CD1c-positive myeloid dendritic cell (primary cell): ENCODE measurements at regions not wholly inside any gene's neighbourhood (a gene's known extent, or its start where the extent isn't known, plus 50 kb on each side); places are given as distances from the start of the nearest gene placed in this dataset.
"Not testable (repeated sequence)": the region's sequence is repeated elsewhere in the genome, so short reads cannot be mapped to it uniquely, and the experiment has no call there.

ENCODE experiments used
- DNase-seq: peaks from one replicate; pipeline ENCODE4 v3.0.0-alpha.2; 2016; ENCODE audit errors: extremely low spot score

GRCh38 chr4:59700651-59701050 is 1499.5 kb upstream of the ADGRL3 start:
- no peak for DNase-seq

DNA sequence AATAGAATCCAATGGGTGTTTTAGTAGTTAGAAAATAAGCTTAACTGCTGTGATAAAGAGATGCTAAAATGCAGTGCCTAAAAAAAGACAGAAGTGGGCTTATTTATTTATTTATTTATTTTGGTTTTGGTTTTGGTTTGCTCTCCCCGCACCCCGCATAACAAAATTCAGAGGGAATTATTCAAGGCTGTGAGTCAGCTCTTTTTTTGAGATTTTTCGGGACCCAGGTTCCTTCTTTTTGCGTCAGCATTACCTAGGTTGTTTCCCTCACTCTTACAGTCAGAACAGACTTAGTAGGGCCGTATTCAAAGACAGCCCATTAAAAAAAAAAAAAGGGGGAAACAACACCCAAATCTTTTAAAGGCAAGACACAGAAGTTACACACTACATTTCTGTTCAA is 1495.5 kb upstream of the ADGRL3 start:
- DNase-seq = no peak

GRCh38 chr4:59712470-59712869 is 1487.7 kb upstream of the ADGRL3 start:
- DNase-seq = no peak

- DNase-seq = not testable (repeated sequence)
Measured at GRCh38 chr4:59724286-59724685, 1475.8 kb upstream of the ADGRL3 start.

GRCh38 chr4:59727745-59728144 is 1472.4 kb upstream of the ADGRL3 start:
- no peak for DNase-seq

- no peak for DNase-seq
Measured at GRCh38 chr4:59728496-59728895, 1471.6 kb upstream of the ADGRL3 start.

GRCh38 chr4:59729321-59729720 is 1470.8 kb upstream of the ADGRL3 start:
- no peak for DNase-seq

GRCh38 chr4:59748433-59748832 is 1451.7 kb upstream of the ADGRL3 start:
- no peak for DNase-seq

DNA sequence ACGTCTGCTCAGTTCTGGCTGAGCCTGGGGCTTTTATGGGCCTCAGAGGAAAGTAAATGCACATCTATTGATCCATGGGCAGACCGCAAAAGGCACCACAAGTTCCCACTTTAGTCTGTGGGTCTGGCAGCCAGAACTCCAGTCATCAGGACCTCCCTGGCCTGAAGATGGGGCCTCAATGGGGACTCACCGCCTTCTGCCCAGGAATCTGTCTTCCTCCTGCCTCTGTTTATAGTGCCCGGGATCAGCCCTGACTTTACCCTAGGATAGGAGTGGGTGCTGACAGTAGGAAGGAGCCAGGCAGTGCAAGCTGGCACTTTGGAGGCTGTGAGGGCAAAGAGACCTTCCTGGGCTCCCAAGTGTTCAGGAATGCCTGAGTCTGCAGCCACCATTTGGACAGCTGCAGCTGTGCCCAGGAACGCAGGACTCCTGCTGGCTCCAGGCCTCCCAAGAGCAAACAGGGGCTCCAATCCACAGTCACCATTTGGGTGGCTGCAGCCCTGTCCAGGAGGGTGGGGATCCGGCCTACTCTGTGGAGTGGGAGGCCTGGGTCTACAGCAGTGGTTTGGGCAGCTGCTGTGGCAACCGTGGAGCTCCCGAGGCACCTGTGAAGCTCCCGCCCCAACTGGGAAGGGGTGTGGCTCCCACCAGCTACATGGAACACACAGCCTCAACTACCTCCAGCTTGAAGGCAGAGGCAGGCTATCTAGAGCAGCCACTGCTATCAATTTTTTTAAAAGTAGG is 1440.9 kb upstream of the ADGRL3 start:
- no peak for DNase-seq

DNA sequence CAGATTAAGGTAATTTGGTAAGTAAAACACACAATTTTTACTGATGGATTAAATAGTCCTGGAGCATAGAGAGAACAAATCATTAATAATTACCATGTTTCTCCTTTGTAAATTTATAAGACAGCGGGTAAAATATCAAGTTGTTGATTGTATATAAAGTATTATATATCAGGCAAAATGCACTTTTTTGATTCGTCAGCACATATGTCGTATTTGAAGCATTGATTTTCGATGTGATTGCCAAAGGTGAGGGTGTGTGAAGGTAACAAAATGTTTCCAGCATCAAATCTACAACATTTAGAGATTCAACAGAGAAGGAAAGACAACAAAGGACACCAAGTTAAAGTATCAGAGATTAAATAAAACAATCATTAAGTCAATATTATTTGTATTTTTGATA is 1437.8 kb upstream of the ADGRL3 start:
- no peak for DNase-seq

DNA sequence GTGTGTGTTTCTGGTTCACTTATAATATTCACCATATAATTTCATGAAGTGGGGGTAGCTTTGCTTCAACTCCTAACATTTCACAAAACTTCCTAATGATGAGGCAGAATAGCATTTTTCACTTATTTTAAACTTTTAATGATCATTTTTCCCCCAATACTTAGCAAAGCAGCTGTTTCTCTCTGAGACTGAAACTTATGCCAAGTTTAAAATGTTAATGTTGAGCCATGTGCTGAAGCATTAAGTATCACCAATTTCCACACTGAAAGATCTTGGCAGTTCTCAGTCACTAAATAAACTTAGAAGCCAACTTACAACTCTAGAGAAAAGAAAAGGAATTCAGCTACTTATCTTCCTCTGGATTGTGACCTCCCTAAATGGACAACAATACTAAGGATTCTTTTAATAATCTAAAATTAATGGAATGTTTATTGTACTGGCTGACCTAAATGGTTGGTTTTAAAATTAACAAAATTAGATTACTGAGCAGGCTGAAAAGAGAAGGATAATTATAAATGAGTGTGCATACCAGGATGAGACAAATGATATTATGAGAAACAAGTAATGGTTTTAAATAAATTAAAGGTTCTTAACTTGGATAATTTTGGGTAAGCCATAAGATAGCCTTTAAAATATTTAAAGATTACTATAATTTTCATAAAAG is 1429.4 kb upstream of the ADGRL3 start:
- DNase-seq = no peak

- DNase-seq = no peak
Measured at GRCh38 chr4:59772641-59773139, 1427.4 kb upstream of the ADGRL3 start.

DNA sequence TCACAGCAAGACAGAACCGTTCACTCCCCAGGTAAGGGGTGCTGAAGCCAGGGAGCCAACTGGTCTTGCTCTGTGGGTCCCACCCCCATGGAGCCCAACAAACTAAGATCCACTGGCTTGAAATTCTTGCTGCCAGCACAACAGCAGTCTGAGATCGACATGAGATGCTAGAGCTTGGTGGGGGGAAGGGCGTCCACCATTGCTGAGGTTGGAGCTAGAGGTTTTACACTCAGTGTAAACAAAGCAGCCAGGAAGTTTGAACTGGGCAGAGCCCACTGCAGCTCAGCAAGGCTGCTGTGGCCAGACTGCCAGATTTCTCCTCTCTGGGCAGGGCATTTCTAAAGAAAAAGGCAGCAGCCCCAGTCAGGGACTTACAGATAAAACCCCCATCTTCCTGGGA is 1419.9 kb upstream of the ADGRL3 start:
- DNase-seq = not testable (repeated sequence)

- DNase-seq = no peak
Measured at GRCh38 chr4:59805176-59805575, 1395.0 kb upstream of the ADGRL3 start.

GRCh38 chr4:59814402-59815010 is 1385.6 kb upstream of the ADGRL3 start:
- DNase-seq = no peak

GRCh38 chr4:59818656-59819055 is 1381.5 kb upstream of the ADGRL3 start:
- DNase-seq = no peak

DNA sequence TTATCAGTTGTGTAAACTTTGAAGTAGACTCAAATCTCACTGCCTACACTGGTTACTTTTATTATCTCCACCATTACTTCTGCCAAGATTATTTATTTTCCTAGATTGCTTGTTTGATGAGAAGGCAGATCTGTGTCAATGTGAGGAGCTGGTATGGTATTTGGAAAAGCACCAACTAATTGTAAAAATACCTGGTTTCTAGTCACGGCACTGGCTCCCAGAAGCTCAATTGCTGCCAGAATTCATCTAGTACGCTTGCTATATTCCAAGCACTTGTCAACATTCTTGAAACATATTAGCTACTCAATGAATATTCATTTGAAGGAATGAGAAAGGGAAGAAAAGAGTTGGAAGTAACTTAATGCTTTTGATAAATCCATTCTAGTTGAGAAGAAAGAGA is 1376.8 kb upstream of the ADGRL3 start:
- no peak for DNase-seq

GRCh38 chr4:59825104-59825503 is 1375.0 kb upstream of the ADGRL3 start:
- no peak for DNase-seq

DNA sequence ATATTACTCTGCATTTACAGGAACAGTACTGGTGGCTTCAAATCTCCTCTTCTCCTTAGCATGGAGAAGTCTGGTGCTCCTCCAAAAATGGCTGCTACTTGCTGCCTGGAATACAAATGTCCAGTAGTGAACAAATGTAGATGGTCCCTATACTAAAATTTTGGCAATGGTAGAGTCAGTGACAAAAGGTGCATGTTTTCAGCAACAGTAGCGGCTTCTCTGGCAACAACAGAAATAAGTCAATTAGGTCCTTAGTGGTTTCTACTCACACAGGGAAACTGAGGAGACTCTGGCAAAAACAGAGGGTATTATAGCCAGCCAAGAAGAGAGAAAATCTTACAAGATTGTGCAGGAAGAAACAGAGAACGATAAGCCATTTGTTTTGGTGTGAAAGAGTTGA is 1368.4 kb upstream of the ADGRL3 start:
- no peak for DNase-seq

GRCh38 chr4:59834943-59835342 is 1365.2 kb upstream of the ADGRL3 start:
- DNase-seq = no peak

- no peak for DNase-seq
Measured at GRCh38 chr4:59837751-59838150, 1362.4 kb upstream of the ADGRL3 start.

GRCh38 chr4:59838236-59838635 is 1361.9 kb upstream of the ADGRL3 start:
- no peak for DNase-seq

GRCh38 chr4:59841698-59842097 is 1358.4 kb upstream of the ADGRL3 start:
- DNase-seq = no peak
